HCT116 (cell line): ENCODE measurements at regions not wholly inside any gene's neighbourhood (a gene's known extent, or its start where the extent isn't known, plus 50 kb on each side); places are given as distances from the start of the nearest gene placed in this dataset.

Source experiments
- CEBPB ChIP-seq: IDR thresholded peaks from 2 replicates; pipeline ENCODE4 v1.6.1; 2012; ENCODE audit warnings: low read depth
- CTCF ChIP-seq, 3 experiments: fragments of 200-600 bp in 1 of 3; sonication (generic) in 1 of 3; IDR thresholded peaks in 2 of 3; conservative IDR thresholded peaks in 1 of 3; 2 replicates each; pipeline ENCODE4 v1.5.1; 2012 to 2017; ENCODE audit warnings: low read depth in 2 of 3, low read length in 2 of 3, antibody characterized with exemption in 1 of 3, borderline replicate concordance in 1 of 3, control low read depth in 1 of 3, mild to moderate bottlenecking in 1 of 3, mixed read lengths in 1 of 3, mixed run types in 1 of 3, moderate library complexity in 1 of 3; ENCODE audit not compliant: insufficient read depth in 1 of 3
- EZH2 ChIP-seq: fragments of 200-600 bp; sonication (generic); IDR thresholded peaks from 2 replicates; pipeline ENCODE4 v1.6.1; 2017; ENCODE audit warnings: antibody characterized with exemption, mixed run types
- EZH2phosphoT487 ChIP-seq: fragments of 200-600 bp; IDR thresholded peaks from 2 replicates; pipeline ENCODE4 v1.6.1; 2018; ENCODE audit warnings: antibody characterized with exemption, borderline replicate concordance
- JUND ChIP-seq: IDR thresholded peaks from 2 replicates; pipeline ENCODE4 v1.6.1; 2012
- MAX ChIP-seq: IDR thresholded peaks from 2 replicates; pipeline ENCODE4 v1.6.1; 2012
- POLR2A ChIP-seq: IDR thresholded peaks from 2 replicates; pipeline ENCODE4 v1.7.0; 2011; ENCODE audit warnings: borderline replicate concordance; ENCODE audit not compliant: insufficient read depth, insufficient read length; ENCODE audit errors: extremely low read depth
- POLR2AphosphoS5 ChIP-seq: IDR thresholded peaks from 2 replicates; pipeline ENCODE4 v1.6.1; 2011; ENCODE audit warnings: mild to moderate bottlenecking, low read depth, low read length, moderate library complexity
- TCF7L2 ChIP-seq: IDR thresholded peaks from 2 replicates; pipeline ENCODE4 v1.7.0; 2011; ENCODE audit warnings: borderline replicate concordance, inconsistent platforms; ENCODE audit not compliant: insufficient read depth, insufficient read length; ENCODE audit errors: extremely low read depth
- TF ChIP-seq, protein P1 (sequence below): IDR thresholded peaks from 2 replicates; pipeline ENCODE4 v1.6.1; 2012; ENCODE audit warnings: low read depth

GRCh38 chr15:62571072-62571471, 406.0 kb upstream of the C2CD4B start:
- TF ChIP-seq POLR2AphosphoS5 = no peak
- no peak for TF ChIP-seq JUND
- no peak for TF ChIP-seq EZH2
- TF ChIP-seq CTCF (IDR thresholded peaks at IDR 0.05 in 2 of 3, conservative IDR thresholded peaks at IDR 0.05 in 1 of 3; ENCODE audit: borderline replicate concordance in 1 of 3, insufficient read depth in 1 of 3, low read depth in 2 of 3, low read length in 2 of 3) = no peak
- no peak for TF ChIP-seq TCF7L2
- TF ChIP-seq EZH2phosphoT487 = no peak
- TF ChIP-seq POLR2A = no peak
- TF ChIP-seq, protein P1, sequence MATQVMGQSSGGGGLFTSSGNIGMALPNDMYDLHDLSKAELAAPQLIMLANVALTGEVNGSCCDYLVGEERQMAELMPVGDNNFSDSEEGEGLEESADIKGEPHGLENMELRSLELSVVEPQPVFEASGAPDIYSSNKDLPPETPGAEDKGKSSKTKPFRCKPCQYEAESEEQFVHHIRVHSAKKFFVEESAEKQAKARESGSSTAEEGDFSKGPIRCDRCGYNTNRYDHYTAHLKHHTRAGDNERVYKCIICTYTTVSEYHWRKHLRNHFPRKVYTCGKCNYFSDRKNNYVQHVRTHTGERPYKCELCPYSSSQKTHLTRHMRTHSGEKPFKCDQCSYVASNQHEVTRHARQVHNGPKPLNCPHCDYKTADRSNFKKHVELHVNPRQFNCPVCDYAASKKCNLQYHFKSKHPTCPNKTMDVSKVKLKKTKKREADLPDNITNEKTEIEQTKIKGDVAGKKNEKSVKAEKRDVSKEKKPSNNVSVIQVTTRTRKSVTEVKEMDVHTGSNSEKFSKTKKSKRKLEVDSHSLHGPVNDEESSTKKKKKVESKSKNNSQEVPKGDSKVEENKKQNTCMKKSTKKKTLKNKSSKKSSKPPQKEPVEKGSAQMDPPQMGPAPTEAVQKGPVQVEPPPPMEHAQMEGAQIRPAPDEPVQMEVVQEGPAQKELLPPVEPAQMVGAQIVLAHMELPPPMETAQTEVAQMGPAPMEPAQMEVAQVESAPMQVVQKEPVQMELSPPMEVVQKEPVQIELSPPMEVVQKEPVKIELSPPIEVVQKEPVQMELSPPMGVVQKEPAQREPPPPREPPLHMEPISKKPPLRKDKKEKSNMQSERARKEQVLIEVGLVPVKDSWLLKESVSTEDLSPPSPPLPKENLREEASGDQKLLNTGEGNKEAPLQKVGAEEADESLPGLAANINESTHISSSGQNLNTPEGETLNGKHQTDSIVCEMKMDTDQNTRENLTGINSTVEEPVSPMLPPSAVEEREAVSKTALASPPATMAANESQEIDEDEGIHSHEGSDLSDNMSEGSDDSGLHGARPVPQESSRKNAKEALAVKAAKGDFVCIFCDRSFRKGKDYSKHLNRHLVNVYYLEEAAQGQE = no peak
- TF ChIP-seq MAX = no peak
- TF ChIP-seq CEBPB = no peak
